Uterus (tissue), 3 donors: ENCODE measurements at regions not wholly inside any gene's neighbourhood (a gene's known extent, or its start where the extent isn't known, plus 50 kb on each side); places are given as distances from the start of the nearest gene placed in this dataset.

Source experiments
- DNase-seq, 2 donors: peaks; one replicate each; pipeline ENCODE4 v3.0.0-alpha.2; 2019 to 2020
- H3K27ac ChIP-seq, 2 donors: fragments of 200-600 bp; sonication (generic); 1 replicate in 1 of 2; 2 replicates in 1 of 2; pipeline ENCODE4 v1.5.1; 2016 to 2018
- H3K27me3 ChIP-seq, 2 donors: fragments of 200-600 bp; sonication (generic); one replicate each; pipeline ENCODE4 v1.5.1; 2018 to 2019; ENCODE audit warnings: control low read depth in 1 of 2
- H3K36me3 ChIP-seq, 2 donors: fragments of 200-600 bp; sonication (generic); one replicate each; pipeline ENCODE4 v1.5.1; 2019; ENCODE audit warnings: control low read depth in 1 of 2
- H3K4me1 ChIP-seq, 2 donors: fragments of 200-600 bp; sonication (generic); one replicate each; pipeline ENCODE4 v1.5.1; 2018 to 2019; ENCODE audit warnings: control low read depth in 1 of 2
- H3K4me3 ChIP-seq, 2 donors: fragments of 200-600 bp; sonication (generic); 1 replicate in 1 of 2; 2 replicates in 1 of 2; pipeline ENCODE4 v1.5.1; 2018 to 2019; ENCODE audit warnings: mild to moderate bottlenecking in 1 of 2
- H3K9me3 ChIP-seq, 2 donors: fragments of 200-600 bp; sonication (generic); one replicate each; pipeline ENCODE4 v1.5.1; 2019; ENCODE audit warnings: control low read depth in 1 of 2
- CTCF ChIP-seq, 4 experiments: fragments of 200-600 bp in 2 of 4; fragments of 450-650 bp in 2 of 4; sonication (generic) in 2 of 4; IDR thresholded peaks; one replicate each; pipeline ENCODE4 v1.5.1; 2016 to 2019; ENCODE audit warnings: antibody characterized with exemption in 4 of 4, mild to moderate bottlenecking in 2 of 4, moderate library complexity in 1 of 4
- POLR2A ChIP-seq, 2 donors: fragments of 450-650 bp; IDR thresholded peaks; one replicate each; pipeline ENCODE4 v1.6.1; 2016; ENCODE audit warnings: antibody characterized with exemption in 2 of 2, mild to moderate bottlenecking in 1 of 2, moderate library complexity in 1 of 2
- intact Hi-C: fragments of 100-400 bp; cut with DNase I; formaldehyde crosslinking; loops from one replicate; pipeline ENCODE4 v1.15.1; 2023; ENCODE audit warnings: low total_unique reads
- donor health status: DM: yes; HTN: yes; CAD: no.

- Histone ChIP-seq H3K27ac (no peak overlapping the region), H3K4me1 (no peaks in the 10 kb centered on the region), H3K27me3 (no peaks in the 10 kb centered on the region), H3K9me3 (no peaks in the 10 kb centered on the region), H3K36me3 (no peaks in the 10 kb centered on the region), H3K4me3 (no peak overlapping the region)
- intact Hi-C loops, result no loop called here
- TF ChIP-seq CTCF (IDR thresholded peaks at IDR 0.05), result no peak
- no peak for DNase-seq
Observed at GRCh38 chr5:30341466-30341865, 852.0 kb upstream of the CDH6 start.

GRCh38 chr5:30337084-30337573 is 856.4 kb upstream of the CDH6 start:
- TF ChIP-seq POLR2A (IDR thresholded peaks at IDR 0.05) (no peak), CTCF (IDR thresholded peaks at IDR 0.05) (no peak)
- Histone ChIP-seq H3K27me3 (no peaks in the 10 kb centered on the region), H3K36me3 (no peaks in the 10 kb centered on the region), H3K9me3 (no peaks in the 10 kb centered on the region), H3K27ac (no peak overlapping the region), H3K4me1 (no peaks in the 10 kb centered on the region), H3K4me3 (no peak overlapping the region)
- intact Hi-C loops, result no loop called here
- no peak for DNase-seq

DNA sequence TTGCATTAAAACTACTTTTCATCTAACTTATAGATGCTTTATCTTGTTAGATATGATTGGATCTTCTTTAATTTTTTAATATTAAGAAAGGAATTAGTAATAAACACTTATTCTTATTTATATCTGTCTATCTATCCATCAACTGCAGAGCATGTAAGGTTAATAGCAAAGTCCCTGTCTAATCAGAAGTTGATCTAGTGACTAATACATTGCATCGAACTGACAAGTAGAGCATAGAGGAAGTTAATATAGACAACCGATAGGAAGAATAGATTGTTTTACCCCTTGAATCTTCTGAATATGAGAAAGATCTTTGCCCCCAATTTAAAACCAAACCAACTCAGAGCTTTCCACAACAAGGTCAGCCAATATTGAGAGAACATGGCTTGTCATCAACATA is 862.0 kb upstream of the CDH6 start:
- intact Hi-C loops, result no loop called here
- Histone ChIP-seq H3K36me3 (no peaks in the 10 kb centered on the region), H3K4me1 (no peaks in the 10 kb centered on the region), H3K4me3 (no peak overlapping the region), H3K27ac (no peak overlapping the region), H3K9me3 (no peaks in the 10 kb centered on the region), H3K27me3 (no peaks in the 10 kb centered on the region)
- DNase-seq, result no peak
- TF ChIP-seq CTCF (IDR thresholded peaks at IDR 0.05), result no peak
- TF ChIP-seq POLR2A (IDR thresholded peaks at IDR 0.05), result no peak

DNA sequence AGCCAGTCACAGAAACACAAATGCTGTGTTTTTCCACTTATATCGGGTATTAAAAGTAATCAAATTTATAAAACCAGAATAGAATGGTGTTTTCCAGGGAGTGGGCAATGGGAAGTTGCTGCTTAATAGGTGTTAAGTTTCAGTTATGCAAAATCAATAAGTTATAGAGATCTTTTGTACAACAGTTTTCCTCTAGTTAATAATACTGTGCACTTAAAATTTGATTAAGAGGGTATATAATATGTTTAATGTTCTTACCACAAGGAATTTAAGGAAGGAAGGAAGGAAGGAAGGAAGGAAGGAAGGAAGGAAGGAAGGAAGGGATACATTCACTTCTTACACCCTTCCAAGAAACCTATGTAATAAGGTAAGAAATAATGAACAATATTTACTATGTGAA is 867.7 kb upstream of the CDH6 start:
- H3K4me3 ChIP-seq, result no peak overlapping the region
- H3K4me1 ChIP-seq, result no peaks in the 10 kb centered on the region
- H3K27me3 ChIP-seq, result no peaks in the 10 kb centered on the region
- TF ChIP-seq POLR2A (IDR thresholded peaks at IDR 0.05), result no peak
- no peak for TF ChIP-seq CTCF (IDR thresholded peaks at IDR 0.05)
- H3K36me3 ChIP-seq, result no peaks in the 10 kb centered on the region
- no peak for DNase-seq
- intact Hi-C loops, result no loop called here
- H3K27ac ChIP-seq, result no peak overlapping the region
- H3K9me3 ChIP-seq, result no peaks in the 10 kb centered on the region

- no peak overlapping the region for H3K27ac ChIP-seq
- H3K27me3 ChIP-seq, result no peaks in the 10 kb centered on the region
- DNase-seq, result no peak
- no peak overlapping the region for H3K4me3 ChIP-seq
- H3K9me3 ChIP-seq, result no peaks in the 10 kb centered on the region
- intact Hi-C loops, result no loop called here
- H3K36me3 ChIP-seq, result no peaks in the 10 kb centered on the region
- no peak for TF ChIP-seq CTCF (IDR thresholded peaks at IDR 0.05)
- TF ChIP-seq POLR2A (IDR thresholded peaks at IDR 0.05), result no peak
- H3K4me1 ChIP-seq, result no peaks in the 10 kb centered on the region
Observed at GRCh38 chr5:30324083-30324482, 869.4 kb upstream of the CDH6 start.
